GM12878 (cell line): ENCODE measurements at regions not wholly inside any gene's neighbourhood (a gene's known extent, or its start where the extent isn't known, plus 50 kb on each side); places are given as distances from the start of the nearest gene placed in this dataset.

Experiments
- ATAC-seq: fragments of 200-7000 bp; cut with Tn5 transposase; 3 replicates; pipeline ENCODE4 v1.9.1; 2020; ENCODE audit warnings: mild to moderate bottlenecking, moderate library complexity
- BruUV-seq: library from RNA; stranded (reverse); fragments of 400-500 nt; replicated peaks from 2 replicates; lab custom pipeline; 2021; lab: Mats Ljungman, UMichigan
- CTCF ChIA-PET: fragments of 300-600 bp; sonication (Branson Sonifier 250); formaldehyde crosslinking; extraction: SDS; loops from one replicate; lab custom pipeline; 2021; ENCODE audit warnings: inconsistent platforms; lab: Yijun Ruan, JAX
- POLR2A ChIA-PET: fragments of 350-600 bp; formaldehyde crosslinking; extraction: SDS; loops from one replicate; lab custom pipeline; 2021; ENCODE audit warnings: inconsistent platforms; lab: Charles Lee
- RAD21 ChIA-PET: fragments of 300-600 bp; sonication (Branson Sonifier 250); formaldehyde crosslinking; loops from one replicate; lab custom pipeline; 2023; ENCODE audit warnings: antibody characterized with exemption; ENCODE audit not compliant: unreplicated experiment; lab: Charles Lee
- SMC1A ChIA-PET: fragments of 300-600 bp; sonication (Branson Sonifier 250); formaldehyde crosslinking; loops from one replicate; lab custom pipeline; 2023; ENCODE audit not compliant: unreplicated experiment, uncharacterized antibody; lab: Charles Lee
- DNase-seq: peaks from one replicate; pipeline ENCODE4 v3.0.0-alpha.2; 2011; ENCODE audit warnings: low read depth, low spot score
- FAIRE-seq: peaks from 3 replicates; lab custom pipeline; 2011; peaks lifted over from hg19 to GRCh38; lab: Jason Lieb, UNC
- H2AFZ ChIP-seq: 2 replicates; pipeline ENCODE4 v1.6.0; 2011; ENCODE audit warnings: low read depth, low read length, control low read depth; ENCODE audit not compliant: control insufficient read depth
- H3K27ac ChIP-seq: 2 replicates; pipeline ENCODE4 v1.5.1; 2011; ENCODE audit warnings: control low read depth; ENCODE audit not compliant: control insufficient read depth, insufficient read depth
- H3K27me3 ChIP-seq, 2 experiments: replicated peaks in 1 of 2; 2 replicates each; pipeline versions ENCODE4 v1.6.0 to v1.6.1; 2011; ENCODE audit warnings: low read length in 1 of 2; ENCODE audit not compliant: control insufficient read depth in 2 of 2, insufficient read depth in 2 of 2
- H3K36me3 ChIP-seq, 2 experiments: 2 replicates each; pipeline ENCODE4 v1.5.1; 2011; ENCODE audit warnings: low read length in 1 of 2; ENCODE audit not compliant: control insufficient read depth in 2 of 2, insufficient read depth in 2 of 2
- H3K4me1 ChIP-seq: 2 replicates; pipeline ENCODE4 v1.6.1; 2011; ENCODE audit warnings: mild to moderate bottlenecking, low read length, moderate library complexity, mixed read lengths; ENCODE audit not compliant: control insufficient read depth, insufficient read depth
- H3K4me2 ChIP-seq: 2 replicates; pipeline ENCODE4 v1.6.0; 2011; ENCODE audit warnings: control low read depth; ENCODE audit not compliant: control insufficient read depth, insufficient read depth
- H3K4me3 ChIP-seq: fragments of 200-600 bp; sonication (generic); 2 replicates; pipeline ENCODE4 v1.5.1; 2016
- H3K79me2 ChIP-seq: 2 replicates; pipeline ENCODE4 v1.6.0; 2011; ENCODE audit warnings: low read length; ENCODE audit not compliant: control insufficient read depth, insufficient read depth
- H3K9ac ChIP-seq: 2 replicates; pipeline ENCODE4 v1.8.0; 2011; ENCODE audit warnings: low read length, control low read depth, mixed read lengths; ENCODE audit not compliant: control insufficient read depth, insufficient read depth
- H3K9me3 ChIP-seq: replicated peaks from 3 replicates; pipeline ENCODE4 v1.5.1; 2011; ENCODE audit warnings: mild to moderate bottlenecking, low read length; ENCODE audit not compliant: control insufficient read depth, insufficient read depth
- H4K20me1 ChIP-seq: 2 replicates; pipeline ENCODE4 v1.6.0; 2011; ENCODE audit not compliant: control insufficient read depth, insufficient read depth
- CEBPB ChIP-seq, 2 experiments: fragments of 150-350 bp in 1 of 2; IDR thresholded peaks; 2 replicates each; pipeline ENCODE4 v1.6.1; 2012 to 2014; ENCODE audit warnings: low read depth in 2 of 2, low read length in 2 of 2, borderline replicate concordance in 1 of 2, inconsistent platforms in 1 of 2
- ETV6 ChIP-seq, 2 experiments: fragments of 450-650 bp in 1 of 2; IDR thresholded peaks in 1 of 2; conservative IDR thresholded peaks in 1 of 2; 2 replicates each; pipeline ENCODE4 v1.6.1; 2014; ENCODE audit warnings: antibody characterized with exemption in 1 of 2, borderline replicate concordance in 1 of 2, low read depth in 1 of 2, mild to moderate bottlenecking in 1 of 2, moderate library complexity in 1 of 2
- FOXK2 ChIP-seq: fragments of 450-650 bp; IDR thresholded peaks from 2 replicates; pipeline ENCODE4 v1.6.1; 2017; ENCODE audit warnings: mild to moderate bottlenecking, moderate library complexity
- RELB ChIP-seq: fragments of 450-650 bp; IDR thresholded peaks from 2 replicates; pipeline ENCODE4 v1.6.1; 2017; ENCODE audit warnings: low read depth, mild to moderate bottlenecking, moderate library complexity
- SREBF2 ChIP-seq: IDR thresholded peaks from 2 replicates; pipeline ENCODE4 v1.6.1; 2012; ENCODE audit warnings: mild to moderate bottlenecking, low read length
- WGBS: methylation state at CpG from one replicate; pipeline ENCODE4 v1.1.6; 2016; ENCODE audit warnings: low lambda C conversion rate; ENCODE audit not compliant: insufficient replicate concordance, insufficient coverage; ENCODE audit errors: missing lambda C conversion rate; 5-methylcytosine and 5-hydroxymethylcytosine counted together
- in situ Hi-C: fragments of 300-500 bp; cut with MboI; formaldehyde crosslinking; loops from 9 replicates; pipeline ENCODE4 v1.14.3; 2018; ENCODE audit warnings: mixed read lengths
- intact Hi-C: fragments of 100-400 bp; cut with micrococcal nuclease; formaldehyde crosslinking; loops from one replicate; pipeline ENCODE4 v1.14.2; 2022; ENCODE audit not compliant: unreplicated experiment
- TF ChIP-seq, protein P1 (sequence below): fragments of 450-650 bp; IDR thresholded peaks from 2 replicates; pipeline ENCODE4 v1.6.1; 2017; ENCODE audit warnings: antibody characterized with exemption, mild to moderate bottlenecking, moderate library complexity
- TF ChIP-seq, protein P2 (sequence below): fragments of 450-650 bp; IDR thresholded peaks from 2 replicates; pipeline ENCODE4 v1.6.1; 2018; ENCODE audit warnings: borderline replicate concordance, mild to moderate bottlenecking; ENCODE audit not compliant: partially characterized antibody

DNA sequence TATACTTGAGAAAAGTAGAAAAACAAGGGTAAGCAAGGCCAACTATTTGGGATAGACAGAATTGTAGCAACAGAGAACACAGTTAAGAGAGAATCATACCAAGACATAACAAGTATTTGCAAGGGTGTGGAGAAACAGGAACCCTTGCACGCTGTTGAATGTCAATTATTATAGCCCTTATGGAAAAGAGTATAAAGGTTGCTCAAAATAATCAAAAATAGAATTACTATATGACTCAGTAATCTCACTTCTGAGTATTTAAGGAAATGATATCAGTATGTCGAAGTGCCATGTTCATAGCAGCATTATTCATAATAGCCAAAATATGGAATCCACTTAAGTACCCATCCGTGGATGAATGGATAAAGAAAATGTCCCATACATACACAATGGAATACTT, 193.3 kb downstream of the PHLDA1 start (continued):
- TF ChIP-seq ETV6 (conservative IDR thresholded peaks at IDR 0.05 in 1 of 2, IDR thresholded peaks at IDR 0.05 in 1 of 2; ENCODE audit: borderline replicate concordance in 1 of 2, low read depth in 1 of 2) = peak in 1 of 2 experiments; percentile 64; a peak in 1 of 4 replicates

- intact Hi-C loops = loop anchor here (5.0 kb wide), 1 partner anchor 195 kb away; the partner anchor contains the start of gene PHLDA1
- no peaks in the 10 kb centered on the region for H3K9me3 ChIP-seq
- CTCF ChIA-PET = interaction anchor here (0.6 to 1.5 kb wide), 4 partner anchors 35 to 310 kb away, joined by 3 to 5 read pairs (median 3); no protein-coding TSS in a partner anchor
- RAD21 ChIA-PET = no interaction called here
- H3K27ac ChIP-seq = no peak overlapping the region
- DNase-seq (no peak), FAIRE-seq (no peak), ATAC-seq (peak; percentile 26; the same call in 1 of the 3 replicates)
- no peaks in the 10 kb centered on the region for H3K27me3 ChIP-seq
- no peak overlapping the region for H3K9ac ChIP-seq
- SMC1A ChIA-PET = interaction anchor here (1.0 to 2.1 kb wide), 4 partner anchors 9 to 196 kb away, joined by 3 to 9 read pairs (median 4); no protein-coding TSS in a partner anchor
- no peak overlapping the region for H3K4me2 ChIP-seq
- H2AFZ ChIP-seq = no peak overlapping the region
- no TSS peak for BruUV-seq
- no peaks in the 10 kb centered on the region for H3K79me2 ChIP-seq
- H4K20me1 ChIP-seq = no peaks in the 10 kb centered on the region
- WGBS = 36% methylated on average over 2 of the region's 2 CpGs
- in situ Hi-C loops = no loop called here
- H3K4me3 ChIP-seq = no peak overlapping the region
- POLR2A ChIA-PET = interaction anchor here (1.1 kb wide), 1 partner anchor 10 kb away, joined by 3 read pairs; no protein-coding TSS in a partner anchor
- TF ChIP-seq SREBF2 = no peak
- TF ChIP-seq FOXK2 = no peak
- TF ChIP-seq, protein P1, sequence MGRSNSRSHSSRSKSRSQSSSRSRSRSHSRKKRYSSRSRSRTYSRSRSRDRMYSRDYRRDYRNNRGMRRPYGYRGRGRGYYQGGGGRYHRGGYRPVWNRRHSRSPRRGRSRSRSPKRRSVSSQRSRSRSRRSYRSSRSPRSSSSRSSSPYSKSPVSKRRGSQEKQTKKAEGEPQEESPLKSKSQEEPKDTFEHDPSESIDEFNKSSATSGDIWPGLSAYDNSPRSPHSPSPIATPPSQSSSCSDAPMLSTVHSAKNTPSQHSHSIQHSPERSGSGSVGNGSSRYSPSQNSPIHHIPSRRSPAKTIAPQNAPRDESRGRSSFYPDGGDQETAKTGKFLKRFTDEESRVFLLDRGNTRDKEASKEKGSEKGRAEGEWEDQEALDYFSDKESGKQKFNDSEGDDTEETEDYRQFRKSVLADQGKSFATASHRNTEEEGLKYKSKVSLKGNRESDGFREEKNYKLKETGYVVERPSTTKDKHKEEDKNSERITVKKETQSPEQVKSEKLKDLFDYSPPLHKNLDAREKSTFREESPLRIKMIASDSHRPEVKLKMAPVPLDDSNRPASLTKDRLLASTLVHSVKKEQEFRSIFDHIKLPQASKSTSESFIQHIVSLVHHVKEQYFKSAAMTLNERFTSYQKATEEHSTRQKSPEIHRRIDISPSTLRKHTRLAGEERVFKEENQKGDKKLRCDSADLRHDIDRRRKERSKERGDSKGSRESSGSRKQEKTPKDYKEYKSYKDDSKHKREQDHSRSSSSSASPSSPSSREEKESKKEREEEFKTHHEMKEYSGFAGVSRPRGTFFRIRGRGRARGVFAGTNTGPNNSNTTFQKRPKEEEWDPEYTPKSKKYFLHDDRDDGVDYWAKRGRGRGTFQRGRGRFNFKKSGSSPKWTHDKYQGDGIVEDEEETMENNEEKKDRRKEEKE = no peak
- TF ChIP-seq CEBPB (IDR thresholded peaks at IDR 0.05; ENCODE audit: borderline replicate concordance in 1 of 2, low read depth in 2 of 2, low read length in 2 of 2) = no peak
- TF ChIP-seq, protein P2, sequence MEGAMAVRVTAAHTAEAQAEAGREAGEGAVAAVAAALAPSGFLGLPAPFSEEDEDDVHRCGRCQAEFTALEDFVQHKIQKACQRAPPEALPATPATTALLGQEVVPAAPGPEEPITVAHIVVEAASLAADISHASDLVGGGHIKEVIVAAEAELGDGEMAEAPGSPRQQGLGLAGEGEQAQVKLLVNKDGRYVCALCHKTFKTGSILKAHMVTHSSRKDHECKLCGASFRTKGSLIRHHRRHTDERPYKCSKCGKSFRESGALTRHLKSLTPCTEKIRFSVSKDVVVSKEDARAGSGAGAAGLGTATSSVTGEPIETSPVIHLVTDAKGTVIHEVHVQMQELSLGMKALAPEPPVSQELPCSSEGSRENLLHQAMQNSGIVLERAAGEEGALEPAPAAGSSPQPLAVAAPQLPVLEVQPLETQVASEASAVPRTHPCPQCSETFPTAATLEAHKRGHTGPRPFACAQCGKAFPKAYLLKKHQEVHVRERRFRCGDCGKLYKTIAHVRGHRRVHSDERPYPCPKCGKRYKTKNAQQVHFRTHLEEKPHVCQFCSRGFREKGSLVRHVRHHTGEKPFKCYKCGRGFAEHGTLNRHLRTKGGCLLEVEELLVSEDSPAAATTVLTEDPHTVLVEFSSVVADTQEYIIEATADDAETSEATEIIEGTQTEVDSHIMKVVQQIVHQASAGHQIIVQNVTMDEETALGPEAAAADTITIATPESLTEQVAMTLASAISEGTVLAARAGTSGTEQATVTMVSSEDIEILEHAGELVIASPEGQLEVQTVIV = no peak
- TF ChIP-seq RELB = no peak
- no peaks in the 10 kb centered on the region for H3K4me1 ChIP-seq
- H3K36me3 ChIP-seq = no peaks in the 10 kb centered on the region
Measured at GRCh38 chr12:75837700-75838099, 193.9 kb downstream of the PHLDA1 start.
